ENCODE measurements at regions not wholly inside any gene's neighbourhood (a gene's known extent, or its start where the extent isn't known, plus 50 kb on each side); places are given as distances from the start of the nearest gene placed in this dataset.

DNA sequence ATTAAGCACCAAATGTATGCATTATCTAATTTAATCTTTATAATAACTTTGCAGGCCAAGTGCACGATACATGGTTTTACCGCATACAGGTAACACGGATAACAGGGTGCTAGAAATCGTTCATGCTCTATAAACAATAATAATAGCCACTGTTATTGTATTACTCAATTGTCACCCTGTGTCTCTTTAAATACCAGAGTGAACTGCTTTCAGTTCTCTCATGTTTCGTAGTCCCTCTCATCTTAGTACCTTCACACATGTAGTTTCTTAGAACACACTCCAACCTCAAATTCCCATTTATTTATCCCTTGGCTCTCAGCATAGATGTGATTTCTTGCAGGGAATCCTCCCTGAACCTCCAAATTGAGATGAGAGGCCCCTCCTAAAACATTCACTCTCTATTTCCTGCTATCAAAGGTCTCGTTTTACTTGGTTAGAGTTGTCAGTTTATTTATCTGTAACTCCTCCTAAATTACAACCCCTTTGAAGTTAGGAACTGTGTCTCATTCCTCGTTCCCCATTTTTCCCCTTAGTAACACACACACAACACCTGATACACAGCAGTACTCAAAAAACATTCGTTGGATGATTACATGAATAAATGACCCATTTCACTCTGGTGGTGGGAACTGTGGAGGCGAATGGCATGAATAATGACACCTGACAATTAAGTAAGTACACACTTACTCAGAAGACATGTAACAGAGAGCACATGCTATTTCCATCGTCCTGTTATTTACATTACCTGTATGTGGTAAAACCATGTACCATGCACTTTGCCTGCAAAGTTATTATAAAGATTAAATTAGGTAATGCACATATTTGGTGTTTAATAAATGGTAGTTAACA is 134.6 kb downstream of the BTG1 start:
- TF ChIP-seq GATA3 (IDR thresholded peaks at IDR 0.05; ENCODE audit: low read depth, low read length), result no peak

DNA sequence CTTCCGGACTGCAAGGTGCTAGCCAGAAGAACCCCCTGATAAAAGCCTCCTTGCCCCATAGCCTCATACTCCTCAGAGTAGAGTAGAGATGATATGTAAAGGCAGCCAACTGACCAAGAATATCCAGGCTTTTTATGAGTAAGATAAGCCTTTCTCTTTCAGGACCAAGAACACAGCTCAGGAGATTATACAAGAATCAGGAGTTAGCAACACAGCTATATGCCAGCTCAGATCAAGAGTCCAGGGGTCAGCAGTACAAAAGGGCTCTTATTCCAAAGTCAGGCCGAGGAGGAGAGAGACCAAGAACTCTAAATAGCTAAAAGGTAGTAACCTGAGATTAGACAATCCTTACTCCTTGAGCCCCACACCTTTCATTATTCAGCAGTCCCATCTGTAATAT is 135.3 kb downstream of the BTG1 start:
- TF ChIP-seq GATA3 (IDR thresholded peaks at IDR 0.05; ENCODE audit: low read depth, low read length) (no peak), GATA2 (IDR thresholded peaks at IDR 0.05; ENCODE audit: low read depth, low read length) (no peak)

DNA sequence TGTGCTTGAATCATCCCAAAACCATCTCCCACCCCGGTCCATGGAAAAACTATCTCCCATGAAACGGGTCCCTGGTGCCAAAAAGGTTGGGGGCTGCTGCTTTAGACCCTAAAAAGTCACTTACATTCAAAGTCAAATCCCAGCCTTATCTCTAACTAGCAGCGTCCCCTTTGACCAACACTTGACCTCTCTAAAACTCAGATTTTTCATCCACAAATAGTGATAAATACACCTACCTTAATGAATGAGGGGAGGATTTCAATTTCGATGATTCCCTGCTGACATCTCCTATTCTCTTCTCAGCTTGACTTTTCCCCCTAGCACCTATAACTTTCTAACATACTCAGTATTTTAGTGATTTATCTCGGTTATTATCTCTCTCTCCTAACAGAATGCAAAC is 137.3 kb downstream of the BTG1 start:
- no peak for TF ChIP-seq GATA3 (IDR thresholded peaks at IDR 0.05; ENCODE audit: low read depth, low read length)
- no peak for TF ChIP-seq GATA2 (IDR thresholded peaks at IDR 0.05; ENCODE audit: low read depth, low read length)

DNA sequence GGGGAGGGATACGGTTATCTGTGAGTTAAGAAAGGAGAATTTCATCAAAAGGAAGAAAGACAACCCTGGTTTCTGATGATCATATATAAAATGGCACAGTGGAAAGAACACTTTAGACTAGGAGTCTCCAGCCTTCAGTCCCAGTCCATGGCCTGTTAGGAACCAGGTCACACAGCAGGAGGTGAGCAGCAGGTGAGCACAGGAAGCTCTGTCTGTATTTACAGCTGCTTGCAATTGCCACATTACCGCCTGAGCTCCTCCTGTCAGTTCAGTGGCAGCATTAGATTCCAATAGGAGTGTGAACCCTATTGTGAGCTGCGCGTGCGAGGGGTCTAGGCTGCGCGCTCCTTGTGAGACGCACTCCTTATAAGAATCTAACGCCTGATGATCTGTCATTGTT is 137.9 kb downstream of the BTG1 start:
- TF ChIP-seq GATA2 (IDR thresholded peaks at IDR 0.05; ENCODE audit: low read depth, low read length) (no peak), GATA3 (IDR thresholded peaks at IDR 0.05; ENCODE audit: low read depth, low read length) (no peak)

DNA sequence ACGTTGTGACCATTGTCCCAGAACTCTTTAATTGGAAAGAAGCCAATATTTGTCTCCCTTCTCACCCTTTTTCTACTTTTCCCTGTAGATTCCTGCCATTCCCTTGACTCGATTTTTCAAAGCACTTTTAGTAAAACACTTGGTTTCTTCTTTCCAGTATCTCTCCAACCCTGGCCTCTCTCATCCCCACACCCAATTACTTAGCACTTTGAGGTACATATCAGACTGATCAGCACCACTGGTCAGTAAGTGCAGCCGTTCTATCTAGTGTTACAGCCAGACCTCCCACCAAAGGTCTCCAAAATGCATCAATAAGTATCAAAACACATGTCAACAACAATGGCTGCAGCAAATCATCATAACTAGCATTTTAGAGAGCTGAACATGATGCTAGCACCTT is 141.9 kb downstream of the BTG1 start:
- TF ChIP-seq GATA3 (IDR thresholded peaks at IDR 0.05; ENCODE audit: low read depth, low read length) (no peak; the same call in 1 of the 2 replicates), GATA2 (IDR thresholded peaks at IDR 0.05; ENCODE audit: low read depth, low read length) (no peak)

DNA sequence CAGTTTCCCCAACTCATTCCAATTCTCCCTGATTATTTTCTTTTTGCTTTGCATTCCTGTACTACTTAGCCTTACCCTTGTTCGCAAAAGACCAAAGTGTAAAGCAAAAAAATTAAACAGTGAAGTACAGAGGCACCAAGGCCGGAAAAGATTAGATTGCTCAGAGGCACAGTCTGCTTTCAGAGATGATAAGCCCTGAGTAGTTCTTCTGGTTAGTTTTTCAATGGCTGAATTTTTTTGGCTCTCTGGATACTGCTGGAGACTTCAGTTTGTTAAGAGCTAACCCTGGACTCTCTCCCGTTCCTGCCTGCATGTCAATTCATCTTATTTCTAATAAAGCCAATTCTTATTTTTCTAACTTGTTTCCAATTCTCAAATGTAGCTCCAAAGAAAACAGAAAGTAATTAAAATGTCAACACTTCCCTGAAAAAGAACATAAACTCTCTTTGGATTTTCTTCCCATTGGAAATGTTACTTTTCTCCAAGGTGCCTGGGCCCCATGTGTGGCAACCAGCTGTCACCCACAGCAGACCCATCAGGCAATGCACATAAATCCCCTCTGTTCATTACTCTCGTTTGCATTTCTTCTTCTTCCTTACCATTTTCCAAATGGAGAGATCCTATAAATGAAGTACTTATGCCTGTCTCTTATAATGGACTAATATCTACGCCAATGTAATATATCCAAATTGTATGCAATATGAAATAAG is 142.8 kb downstream of the BTG1 start:
- no peak for TF ChIP-seq GATA3 (IDR thresholded peaks at IDR 0.05; ENCODE audit: low read depth, low read length)
- TF ChIP-seq GATA2 (IDR thresholded peaks at IDR 0.05; ENCODE audit: low read depth, low read length), result peak; percentile 26; the same call in 1 of the 2 replicates

DNA sequence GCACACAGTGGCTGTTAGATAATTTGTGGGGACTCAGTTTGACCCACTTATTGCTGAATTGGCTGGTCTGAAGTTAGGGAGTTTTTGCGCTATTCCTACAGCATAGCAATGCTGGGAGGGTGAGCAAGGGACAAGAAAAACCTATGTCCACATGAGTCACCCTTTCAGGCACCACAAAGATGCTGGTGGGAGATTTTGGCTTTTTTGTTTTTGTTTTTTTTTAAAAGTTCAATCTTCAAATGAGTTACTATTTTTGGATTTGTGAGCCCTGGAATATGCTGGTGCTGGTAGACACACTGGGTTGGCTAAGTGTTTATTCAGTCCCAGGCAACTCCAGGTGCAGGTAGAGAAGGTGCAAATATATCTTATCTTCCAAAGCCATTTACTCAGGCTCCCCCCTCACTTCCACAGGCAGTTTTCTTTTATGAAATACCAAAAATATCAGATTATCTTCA is 143.4 kb downstream of the BTG1 start:
- TF ChIP-seq GATA3 (IDR thresholded peaks at IDR 0.05; ENCODE audit: low read depth, low read length) (no peak), GATA2 (IDR thresholded peaks at IDR 0.05; ENCODE audit: low read depth, low read length) (no peak)

DNA sequence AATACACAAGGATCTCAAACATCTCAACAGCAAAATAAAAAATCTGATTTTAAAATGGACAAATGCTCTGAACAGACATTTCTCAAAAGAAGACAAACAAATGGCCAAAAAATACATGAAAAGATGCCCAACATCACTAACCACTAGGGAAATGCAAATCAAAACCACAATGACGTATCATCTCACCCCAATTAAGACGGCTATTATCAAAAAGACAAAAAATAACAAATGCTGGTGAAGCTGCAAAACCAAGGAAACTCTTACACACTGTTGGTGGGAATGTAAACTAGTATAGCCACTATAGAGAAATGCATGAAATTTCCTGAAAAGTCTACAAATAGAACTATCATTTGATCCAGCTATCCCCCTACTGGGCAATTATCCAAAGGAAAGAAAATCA is 145.0 kb downstream of the BTG1 start:
- no peak for TF ChIP-seq GATA2 (IDR thresholded peaks at IDR 0.05; ENCODE audit: low read depth, low read length)
- TF ChIP-seq GATA3 (IDR thresholded peaks at IDR 0.05; ENCODE audit: low read depth, low read length), result no peak

DNA sequence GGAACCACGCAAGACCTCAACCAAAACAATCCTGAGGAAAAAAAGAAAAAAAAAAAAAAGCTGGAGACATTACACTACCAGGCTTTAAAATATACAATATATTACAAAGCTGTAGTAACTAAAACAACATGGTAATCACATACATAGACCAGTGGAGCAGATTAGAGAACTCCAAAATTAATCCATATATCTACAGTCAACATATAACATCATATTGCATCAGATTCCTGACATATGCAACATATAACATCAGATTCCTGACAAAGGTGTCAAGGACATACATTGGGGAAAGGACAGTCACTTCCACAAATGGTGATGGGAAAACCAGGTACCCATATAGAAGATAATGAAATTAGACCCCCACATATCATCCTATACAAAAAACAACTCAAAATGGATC is 145.8 kb downstream of the BTG1 start:
- TF ChIP-seq GATA3 (IDR thresholded peaks at IDR 0.05; ENCODE audit: low read depth, low read length) (no peak), GATA2 (IDR thresholded peaks at IDR 0.05; ENCODE audit: low read depth, low read length) (no peak)

DNA sequence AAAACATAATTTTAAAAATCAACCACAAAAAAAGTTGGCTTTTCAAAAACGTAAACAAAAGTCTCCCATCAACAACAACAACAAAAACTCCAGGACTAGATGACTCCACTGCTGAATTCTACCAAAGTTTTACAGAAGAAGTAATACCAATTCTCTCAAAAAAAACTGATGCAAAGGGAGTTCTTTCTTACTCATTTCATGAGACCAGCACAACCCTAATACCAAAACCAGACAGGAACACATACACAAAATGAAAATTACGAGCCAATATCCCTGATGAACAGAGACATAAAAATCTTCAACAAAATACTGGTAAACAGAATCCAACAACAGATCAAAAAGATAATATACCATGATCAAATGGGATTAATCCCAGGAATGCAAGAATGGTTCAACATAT is 147.3 kb downstream of the BTG1 start:
- TF ChIP-seq GATA3 (IDR thresholded peaks at IDR 0.05; ENCODE audit: low read depth, low read length), result no peak
- TF ChIP-seq GATA2 (IDR thresholded peaks at IDR 0.05; ENCODE audit: low read depth, low read length), result no peak

DNA sequence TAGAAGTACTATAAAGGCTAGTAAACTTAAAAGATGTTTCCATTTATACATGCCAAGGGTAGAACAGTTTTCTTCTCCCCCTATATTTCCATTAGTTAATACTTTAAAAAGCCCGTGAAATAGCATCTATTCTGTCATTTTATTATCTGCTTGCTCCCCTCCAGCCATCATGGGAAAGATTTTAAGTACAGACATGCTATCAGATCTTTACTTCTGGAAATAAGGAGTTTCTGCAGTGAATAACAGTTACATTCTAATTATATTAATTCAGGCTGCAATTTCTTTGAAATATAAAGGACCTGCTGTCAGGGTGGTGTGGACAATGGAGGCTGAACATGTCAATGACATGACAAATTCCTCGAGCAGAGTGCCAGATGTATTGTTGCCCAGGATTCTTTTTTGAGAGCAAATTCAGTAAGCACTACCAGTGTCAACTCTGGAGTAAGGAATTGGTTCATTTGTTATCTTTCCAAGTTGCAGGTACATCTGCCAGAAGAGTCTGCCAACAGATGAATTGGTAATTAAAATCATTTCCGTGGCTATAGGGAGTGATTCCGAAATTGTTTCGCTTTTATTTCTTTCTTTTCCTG is 151.3 kb downstream of the BTG1 start:
- TF ChIP-seq GATA3 (IDR thresholded peaks at IDR 0.05; ENCODE audit: low read depth, low read length) (peak; percentile 63), GATA2 (IDR thresholded peaks at IDR 0.05; ENCODE audit: low read depth, low read length) (no peak)

DNA sequence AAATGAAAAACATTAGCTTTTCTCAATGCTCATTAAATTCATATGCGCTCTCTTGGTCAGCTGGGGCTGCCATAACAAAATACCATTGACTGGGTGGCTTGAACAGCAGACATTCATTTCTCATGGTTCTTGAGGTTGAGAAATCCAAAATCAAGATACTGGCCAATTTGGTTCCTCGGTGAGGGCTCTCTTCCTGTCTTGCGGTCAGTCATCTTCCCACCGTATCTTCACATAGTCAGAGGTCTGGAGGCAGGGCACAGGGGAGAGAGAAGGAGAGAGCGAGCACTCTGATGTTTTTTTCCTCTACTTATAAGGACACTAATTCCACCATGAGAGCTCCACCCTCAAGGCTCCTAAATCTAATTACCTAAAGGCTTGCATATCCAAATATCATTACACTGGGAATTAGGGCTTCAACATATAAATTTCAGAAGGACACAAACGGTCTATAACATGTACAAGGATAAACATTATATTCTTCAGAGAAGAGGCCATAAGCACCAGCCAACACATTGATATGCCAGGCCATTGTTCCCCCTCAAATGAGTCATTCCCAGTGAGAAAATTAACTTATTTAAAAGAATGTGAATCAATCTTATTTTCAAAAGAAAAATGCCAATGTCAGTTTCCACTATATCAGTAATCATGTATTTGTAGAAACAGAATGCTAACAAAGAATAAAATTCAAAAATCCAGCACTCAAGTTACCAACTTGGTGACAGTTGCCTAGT is 152.2 kb downstream of the BTG1 start:
- TF ChIP-seq GATA3 (IDR thresholded peaks at IDR 0.05; ENCODE audit: low read depth, low read length), result no peak
- no peak for TF ChIP-seq GATA2 (IDR thresholded peaks at IDR 0.05; ENCODE audit: low read depth, low read length)

DNA sequence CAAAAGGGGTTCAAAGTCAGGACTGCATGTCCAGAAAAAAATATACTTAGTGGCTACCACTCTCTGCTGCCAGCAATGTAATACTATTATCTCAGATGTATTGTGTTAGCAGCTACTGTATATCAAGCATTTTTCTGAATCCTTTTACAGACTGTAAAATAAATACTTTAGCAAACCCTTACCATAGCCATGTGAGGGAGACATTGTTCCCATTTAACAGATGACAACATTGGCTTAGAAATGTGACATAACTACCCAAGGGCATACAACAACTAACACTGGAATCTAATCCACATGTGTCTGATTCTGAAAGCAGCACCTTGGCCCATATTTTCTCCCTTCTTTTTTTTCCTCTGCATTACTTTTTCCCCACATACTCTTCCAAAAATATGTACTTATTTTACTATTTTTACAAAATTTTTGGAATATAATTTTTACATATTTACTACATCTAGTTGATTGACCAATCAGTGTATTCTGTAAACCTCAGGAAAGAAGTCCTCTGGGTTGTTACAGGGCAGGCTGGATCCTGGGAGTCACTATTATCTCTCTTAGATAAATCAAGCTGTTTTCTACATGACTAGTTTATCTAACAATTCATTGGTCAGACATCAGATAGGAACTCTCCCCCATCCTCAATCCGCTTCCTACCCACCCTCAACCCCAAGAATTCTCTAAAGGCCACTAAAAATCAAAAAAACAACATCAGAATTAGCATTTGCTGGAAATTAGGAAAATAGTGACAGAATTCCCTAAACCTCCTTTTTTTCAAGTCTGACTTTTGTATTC is 154.1 kb downstream of the BTG1 start:
- TF ChIP-seq GATA3 (IDR thresholded peaks at IDR 0.05; ENCODE audit: low read depth, low read length) (no peak), GATA2 (IDR thresholded peaks at IDR 0.05; ENCODE audit: low read depth, low read length) (no peak)
